ENCODE measurements at regions not wholly inside any gene's neighbourhood (a gene's known extent, or its start where the extent isn't known, plus 50 kb on each side); places are given as distances from the start of the nearest gene placed in this dataset.

GRCh38 chr6:117078624-117079023 lies 186.7 kb upstream of the VGLL2 start:
- DNase-seq: peak; percentile 7

DNA sequence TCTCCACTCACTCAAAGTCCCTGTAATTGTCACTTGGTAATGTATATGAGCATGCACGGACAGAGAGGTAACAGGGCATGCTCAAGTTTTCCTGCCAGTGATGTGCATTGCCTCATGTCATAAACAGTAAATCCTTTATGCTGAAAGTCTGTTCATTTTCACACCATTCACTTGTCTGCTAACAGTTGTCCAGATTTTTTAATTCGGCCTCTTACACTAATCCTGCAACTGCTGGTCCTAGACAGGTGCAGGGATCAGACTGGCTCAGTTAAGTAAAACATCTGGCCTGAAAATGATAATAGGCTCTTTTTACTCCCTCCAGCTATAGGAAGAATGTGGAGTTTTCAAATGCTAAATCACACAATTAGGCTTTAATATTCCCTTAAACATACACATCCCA lies 185.4 kb upstream of the VGLL2 start:
- DNase-seq: no peak

DNA sequence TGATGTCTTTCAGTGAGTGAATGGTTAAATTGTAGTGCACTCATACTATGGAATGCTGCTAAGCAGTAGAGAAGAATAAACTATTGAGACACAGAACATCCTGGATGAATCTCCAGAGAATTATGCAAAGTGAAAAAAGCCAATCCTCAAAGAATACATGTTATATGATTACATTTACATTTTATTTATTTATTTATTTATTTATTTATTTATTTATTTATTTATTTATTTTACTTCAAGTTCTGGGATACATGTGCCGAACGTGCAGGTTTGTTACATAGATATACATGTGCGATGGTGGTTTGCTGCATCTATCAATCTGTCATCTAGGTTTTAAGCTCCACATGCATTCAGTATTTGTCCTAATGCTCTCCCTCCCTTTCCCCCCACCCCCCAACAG lies 175.8 kb upstream of the VGLL2 start:
- no peak for DNase-seq

- DNase-seq: no peak
These were observed 155.2 kb upstream of the VGLL2 start for GRCh38 chr6:117110146-117110545.

GRCh38 chr6:117110737-117111136 lies 154.6 kb upstream of the VGLL2 start:
- no peak for DNase-seq

DNA sequence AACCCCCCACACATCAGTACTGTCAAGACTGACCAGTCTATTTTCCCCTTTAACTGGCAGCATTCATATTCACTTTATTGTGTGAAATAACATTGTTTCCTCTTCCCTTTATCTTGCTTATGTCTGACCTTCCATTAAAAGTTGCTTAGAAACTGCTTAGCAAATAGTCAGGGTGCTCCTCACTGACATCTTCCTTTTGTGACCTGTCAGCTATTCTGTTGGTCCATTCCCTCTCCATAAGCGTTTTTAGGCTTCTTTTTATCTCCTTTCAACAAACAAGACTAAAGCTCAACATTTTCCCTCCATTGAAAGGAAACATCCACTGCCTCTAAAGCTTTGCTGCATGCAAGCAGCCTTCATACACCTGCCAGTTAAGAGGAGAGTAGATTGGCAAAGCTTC lies 147.7 kb upstream of the VGLL2 start:
- no peak for DNase-seq

DNA sequence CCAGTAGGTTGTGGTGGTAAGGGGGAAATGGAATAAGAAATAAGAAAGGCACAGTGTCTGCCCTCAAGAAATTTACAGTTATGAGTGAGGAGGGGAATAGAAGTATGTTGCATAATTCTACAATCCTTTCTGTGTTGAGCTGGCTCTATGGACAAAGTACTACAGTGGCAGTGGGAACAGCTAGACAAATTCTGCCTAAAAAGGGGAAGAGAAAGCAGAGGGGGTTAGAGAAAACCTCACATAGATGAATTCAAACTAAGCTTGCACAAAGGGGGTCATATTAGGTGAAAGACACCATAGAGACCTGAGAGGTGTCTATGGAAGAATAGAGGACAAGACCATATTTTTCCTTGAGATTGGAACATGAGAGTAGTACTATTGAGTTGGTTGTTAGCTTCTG lies 146.9 kb upstream of the VGLL2 start:
- DNase-seq: no peak

GRCh38 chr6:117126213-117126612 lies 139.1 kb upstream of the VGLL2 start:
- no peak for DNase-seq

- no peak for DNase-seq
These were observed 137.3 kb upstream of the VGLL2 start for GRCh38 chr6:117128052-117128451.

DNA sequence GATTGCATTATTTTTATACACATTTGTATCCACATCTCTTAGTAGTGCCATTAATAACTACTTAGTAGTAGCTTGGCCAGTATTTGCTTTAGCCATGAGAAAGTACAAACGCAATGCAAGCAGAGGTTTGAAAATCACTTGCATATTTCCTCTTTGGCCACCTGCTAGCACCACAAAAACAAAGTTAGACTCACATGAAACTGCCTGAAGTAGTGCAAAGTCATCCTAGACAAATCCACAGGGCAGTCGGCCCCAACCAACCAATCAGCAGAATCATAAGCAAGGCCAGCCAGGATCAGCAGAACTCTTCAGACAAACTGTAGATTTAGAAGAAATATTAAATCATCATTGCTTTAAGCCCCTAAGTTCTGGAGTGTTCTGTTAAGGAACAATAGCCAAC lies 135.2 kb upstream of the VGLL2 start:
- no peak for DNase-seq

DNA sequence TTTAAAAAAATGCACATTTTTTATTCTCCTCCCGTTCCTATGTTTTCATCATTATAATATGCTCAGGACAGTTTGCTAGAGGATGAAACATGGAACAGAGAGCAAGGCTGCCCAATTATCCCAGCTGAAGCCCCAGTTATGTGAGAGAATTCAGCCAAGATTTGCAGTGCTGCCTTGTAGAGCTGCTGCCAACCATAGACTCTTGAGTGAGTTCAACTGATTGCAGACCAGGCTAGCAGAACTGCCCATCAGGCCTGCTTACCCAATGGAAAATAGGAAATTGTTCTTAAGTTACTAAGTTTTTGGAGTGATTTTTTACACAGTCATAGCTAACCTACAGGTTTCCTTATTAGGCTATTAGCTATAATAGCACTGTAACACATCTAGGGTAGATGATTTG lies 128.7 kb upstream of the VGLL2 start:
- no peak for DNase-seq

DNA sequence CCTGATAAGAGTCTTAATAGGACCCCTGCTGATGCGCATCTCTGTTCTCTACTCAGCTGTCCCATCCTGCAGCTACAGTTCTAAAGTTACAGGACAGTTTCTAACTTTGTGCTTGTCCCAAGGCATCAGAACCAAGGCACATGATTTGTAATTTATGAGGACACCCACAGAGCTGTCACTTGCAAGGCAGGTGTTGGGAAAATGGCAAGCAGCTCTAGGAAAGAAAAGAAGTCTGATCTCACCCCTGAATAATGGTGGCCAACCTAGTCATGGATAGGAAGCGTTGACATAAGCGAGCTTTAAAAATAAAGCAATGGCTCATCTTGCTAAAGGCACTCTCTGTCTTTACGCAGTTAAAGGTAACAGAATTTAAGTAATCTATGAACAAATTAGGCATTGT lies 127.6 kb upstream of the VGLL2 start:
- DNase-seq: no peak

- DNase-seq: no peak
These were observed 126.9 kb upstream of the VGLL2 start for GRCh38 chr6:117138425-117138824.

- DNase-seq: no peak
These were observed 126.4 kb upstream of the VGLL2 start for GRCh38 chr6:117138920-117139319.

DNA sequence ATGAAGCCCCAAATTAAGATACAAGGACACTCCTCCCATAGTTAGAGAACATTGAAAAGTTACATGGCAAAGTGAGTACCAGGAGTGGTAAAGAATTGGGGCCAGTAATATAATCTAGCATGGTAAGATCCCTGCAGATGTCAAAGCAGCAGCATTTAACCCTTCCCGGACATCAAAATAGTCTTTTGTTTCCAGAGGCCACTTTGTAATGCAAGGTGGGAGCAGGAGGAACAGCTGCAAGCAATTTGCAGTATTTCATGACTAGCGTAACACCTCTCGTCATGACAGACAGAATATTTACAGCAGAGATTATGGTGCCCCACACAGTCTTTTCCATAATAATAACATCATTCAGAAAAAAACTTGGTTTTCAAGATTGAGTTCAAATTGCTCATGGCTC lies 123.2 kb upstream of the VGLL2 start:
- no peak for DNase-seq

GRCh38 chr6:117142995-117143394 lies 122.4 kb upstream of the VGLL2 start:
- no peak for DNase-seq

GRCh38 chr6:117143647-117144046 lies 121.7 kb upstream of the VGLL2 start:
- DNase-seq: no peak

DNA sequence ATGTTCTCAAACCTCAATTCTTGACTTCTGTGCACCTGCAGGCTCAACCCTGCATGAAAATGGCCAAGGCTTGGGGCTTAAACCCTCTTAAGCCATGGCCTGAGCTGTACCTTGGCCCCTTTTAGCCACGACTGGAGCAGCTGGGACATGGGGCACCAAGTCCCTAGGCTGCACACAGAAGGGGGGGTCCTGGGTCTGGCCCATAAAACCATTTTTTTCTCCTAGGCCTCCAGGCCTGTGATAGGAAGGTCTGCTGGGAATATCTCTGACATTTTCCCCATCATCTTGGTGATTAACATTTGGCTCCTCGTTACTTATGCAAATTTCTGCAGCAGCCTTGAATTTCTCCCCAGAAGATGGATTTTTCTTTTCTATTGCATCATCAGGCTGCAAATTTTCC lies 119.4 kb upstream of the VGLL2 start:
- no peak for DNase-seq

GRCh38 chr6:117149324-117149723 lies 116.0 kb upstream of the VGLL2 start:
- no peak for DNase-seq

DNA sequence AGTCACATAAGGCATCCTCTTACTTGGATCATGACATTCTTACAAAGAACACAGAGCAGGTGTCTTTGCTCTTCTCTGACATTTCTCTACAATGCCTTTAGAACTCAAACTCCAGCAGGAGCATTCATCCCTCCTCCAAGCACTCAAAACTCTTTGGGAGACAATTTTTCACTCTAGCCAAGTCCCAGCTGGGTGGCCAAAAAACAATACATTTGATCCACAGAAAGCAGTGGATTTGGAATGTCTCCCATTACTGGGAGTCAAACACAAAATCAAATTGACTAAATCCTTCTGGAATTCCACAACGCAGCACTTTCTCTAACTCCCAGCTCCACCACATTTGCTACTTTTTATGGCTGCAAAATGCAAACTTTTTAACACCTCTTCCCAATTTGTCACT lies 108.6 kb upstream of the VGLL2 start:
- no peak for DNase-seq

DNA sequence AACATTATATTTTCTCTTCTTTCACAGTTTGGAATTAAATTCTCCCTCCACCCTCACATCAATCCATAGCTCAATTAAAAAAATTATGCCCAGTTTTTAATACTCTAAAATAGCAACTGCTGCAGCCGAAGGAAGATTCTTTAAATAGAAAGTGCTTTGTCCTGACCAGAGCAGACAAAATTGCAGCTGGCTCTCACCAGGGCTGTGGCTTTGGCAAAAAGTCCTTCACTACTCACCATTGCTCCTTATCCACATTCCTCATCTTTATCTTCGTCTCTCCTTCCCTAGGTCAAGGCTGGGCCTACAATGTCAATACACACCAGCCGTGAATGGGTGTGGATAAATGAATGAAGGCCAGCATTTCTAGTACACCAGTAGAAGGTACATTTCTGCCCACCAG lies 107.9 kb upstream of the VGLL2 start:
- no peak for DNase-seq

DNA sequence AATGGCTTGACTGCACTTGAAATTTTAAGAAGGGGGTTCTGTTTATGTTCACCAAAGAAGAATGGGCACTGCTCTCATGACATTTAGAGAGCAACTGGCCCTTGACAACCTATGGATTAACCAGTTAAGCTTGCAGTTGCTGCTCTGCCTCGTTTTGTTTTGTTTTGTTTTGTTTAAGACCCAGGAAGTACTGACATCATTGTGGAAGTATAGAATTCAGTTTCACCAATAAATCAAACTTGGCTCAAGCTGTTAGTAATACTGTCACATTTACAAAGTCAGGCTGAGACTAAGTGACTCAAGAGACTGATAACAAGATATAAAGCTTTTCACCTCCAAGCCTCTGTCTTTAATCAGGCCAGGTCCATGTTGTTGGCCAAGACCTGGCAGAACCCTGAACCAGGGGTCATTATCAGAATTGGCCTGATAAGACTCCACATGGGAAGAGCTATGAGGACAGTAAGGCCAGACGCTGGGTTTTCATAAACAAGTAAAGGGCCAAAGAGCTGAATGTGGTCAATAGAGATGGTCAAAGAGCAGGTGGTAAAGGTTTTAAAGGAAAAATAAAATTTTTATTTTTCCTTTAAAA lies 99.4 kb upstream of the VGLL2 start:
- no peak for DNase-seq

GRCh38 chr6:117167520-117168271 lies 97.7 kb upstream of the VGLL2 start:
- DNase-seq: no peak

DNA sequence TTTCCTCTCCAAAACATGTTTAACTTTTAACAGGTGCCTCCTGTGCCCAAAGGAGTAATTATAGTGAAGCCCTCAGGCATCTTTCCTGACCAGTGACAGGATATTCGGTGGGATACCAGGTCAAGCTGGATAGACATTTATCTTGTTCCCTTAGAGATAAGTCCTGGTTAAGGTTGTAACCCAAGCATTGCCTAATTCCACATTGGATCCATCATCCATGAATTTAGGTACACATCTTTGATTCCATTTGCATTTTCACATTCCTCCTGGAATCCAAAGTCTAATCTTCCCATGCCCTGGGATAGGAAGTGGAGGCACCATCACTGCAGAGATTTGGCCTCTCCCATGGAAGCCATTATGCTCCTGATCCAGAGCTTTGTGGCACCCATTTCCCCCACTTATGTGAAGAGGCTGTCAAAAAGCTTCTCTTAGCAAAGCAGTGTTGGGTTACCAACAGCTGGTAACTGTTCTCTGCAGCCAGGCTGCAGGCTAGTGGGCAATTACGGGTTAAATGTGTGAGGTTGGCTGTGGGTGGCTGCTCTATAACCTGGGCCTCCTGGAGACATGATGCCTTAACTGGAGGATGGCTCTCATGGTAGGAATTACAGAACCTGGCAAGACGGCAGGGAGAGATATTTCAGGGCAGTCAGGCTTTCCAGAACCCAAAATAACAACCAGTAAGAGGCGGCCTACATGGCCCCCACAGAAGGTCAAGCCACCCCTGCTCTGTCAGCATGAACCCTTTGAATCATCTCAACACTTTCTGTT lies 96.9 kb upstream of the VGLL2 start:
- no peak for DNase-seq

Data from NCI-H510A treated with DMSO at 0.1 percent for 48 hours (cell line).